Mucosa of descending colon (tissue), 3 donors: ENCODE measurements at regions not wholly inside any gene's neighbourhood (a gene's known extent, or its start where the extent isn't known, plus 50 kb on each side); places are given as distances from the start of the nearest gene placed in this dataset. TPM values are rescaled to one million over a fixed set of nuclear protein-coding genes. Genes with fewer than 3 reads are reported as not detected.

Experiments
- ATAC-seq: fragments of 200-7000 bp; cut with Tn5 transposase; one replicate; pipeline ENCODE4 v1.9.1; 2020; ENCODE audit warnings: mild to moderate bottlenecking, moderate library complexity
- DNase-seq, 3 donors: peaks; one replicate each; pipeline ENCODE4 v3.0.0-alpha.2; 2020
- H3K36me3 ChIP-seq: fragments of 200-600 bp; one replicate; pipeline ENCODE4 v1.8.0; 2021; ENCODE audit warnings: low read depth, mild to moderate bottlenecking
- H3K4me1 ChIP-seq: fragments of 200-600 bp; one replicate; pipeline ENCODE4 v1.8.0; 2021; ENCODE audit warnings: low read depth, mild to moderate bottlenecking
- H3K4me3 ChIP-seq: fragments of 200-600 bp; one replicate; pipeline ENCODE4 v1.8.0; 2021; ENCODE audit warnings: mild to moderate bottlenecking
- H3K9me3 ChIP-seq: fragments of 200-600 bp; one replicate; pipeline ENCODE4 v1.8.0; 2021; ENCODE audit warnings: mild to moderate bottlenecking
- intact Hi-C, 2 donors: fragments of 100-400 bp; cut with DNase I in 1 of 2; cut with micrococcal nuclease in 1 of 2; formaldehyde crosslinking; loops; one replicate each; pipeline versions ENCODE4 v1.11.0 to v1.11.1; 2022; cut with DNase I, micrococcal nuclease
- microRNA-seq: library from miRNA; unstranded; fragments of <30 nt; microRNA quantifications from one replicate; pipeline ENCODE4, GENCODE V29; 2019
- TF ChIP-seq, protein P1 (sequence below): fragments of 200-600 bp; IDR thresholded peaks from one replicate; pipeline ENCODE4 v1.8.0; 2022; ENCODE audit warnings: antibody characterized with exemption, mild to moderate bottlenecking
- donor health status: DM: no; HTN: no; CAD: no; lungs with moderate emphysema.
- donor health status: DM: no; HTN: no; CAD: no.
- donor health status: DM: no; HTN: yes; CAD: no.

DNA sequence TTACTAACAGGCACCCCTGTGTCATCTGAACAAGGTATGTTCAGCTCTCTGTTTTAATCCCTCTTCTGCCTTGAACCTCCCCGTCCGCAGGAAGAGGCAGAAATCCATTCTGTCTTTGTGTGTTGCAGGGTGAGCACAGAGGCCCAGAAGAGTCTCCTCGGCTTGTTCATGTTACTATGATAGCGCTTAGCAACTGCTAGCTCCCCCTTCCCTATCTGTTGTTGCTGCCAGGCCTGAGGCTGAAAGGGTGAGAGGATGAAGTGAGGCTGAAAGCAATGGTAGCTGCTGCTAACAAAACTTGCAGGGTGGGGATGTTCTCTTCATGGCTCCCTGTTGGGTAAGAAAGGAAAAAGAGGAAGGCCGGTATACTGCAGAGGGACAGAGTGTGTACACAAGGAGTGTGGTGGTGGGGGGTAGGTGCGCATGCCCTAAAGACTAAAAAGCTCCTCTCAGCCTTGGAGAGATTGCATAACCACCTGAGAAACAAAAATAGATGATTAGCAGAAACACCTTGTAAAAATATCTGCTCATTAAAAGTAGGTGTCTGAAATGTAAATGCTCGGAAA is 55.2 kb upstream of the CITED2 start:
- Histone ChIP-seq H3K9me3 (no peaks in the 10 kb centered on the region), H3K4me3 (no peak overlapping the region), H3K4me1 (peaks cover 3% of the 10 kb centered on the region), H3K36me3 (no peaks in the 10 kb centered on the region)
- ATAC-seq (no peak), DNase-seq (no peak)
- intact Hi-C loops: no loop called here
- TF ChIP-seq, protein P1, sequence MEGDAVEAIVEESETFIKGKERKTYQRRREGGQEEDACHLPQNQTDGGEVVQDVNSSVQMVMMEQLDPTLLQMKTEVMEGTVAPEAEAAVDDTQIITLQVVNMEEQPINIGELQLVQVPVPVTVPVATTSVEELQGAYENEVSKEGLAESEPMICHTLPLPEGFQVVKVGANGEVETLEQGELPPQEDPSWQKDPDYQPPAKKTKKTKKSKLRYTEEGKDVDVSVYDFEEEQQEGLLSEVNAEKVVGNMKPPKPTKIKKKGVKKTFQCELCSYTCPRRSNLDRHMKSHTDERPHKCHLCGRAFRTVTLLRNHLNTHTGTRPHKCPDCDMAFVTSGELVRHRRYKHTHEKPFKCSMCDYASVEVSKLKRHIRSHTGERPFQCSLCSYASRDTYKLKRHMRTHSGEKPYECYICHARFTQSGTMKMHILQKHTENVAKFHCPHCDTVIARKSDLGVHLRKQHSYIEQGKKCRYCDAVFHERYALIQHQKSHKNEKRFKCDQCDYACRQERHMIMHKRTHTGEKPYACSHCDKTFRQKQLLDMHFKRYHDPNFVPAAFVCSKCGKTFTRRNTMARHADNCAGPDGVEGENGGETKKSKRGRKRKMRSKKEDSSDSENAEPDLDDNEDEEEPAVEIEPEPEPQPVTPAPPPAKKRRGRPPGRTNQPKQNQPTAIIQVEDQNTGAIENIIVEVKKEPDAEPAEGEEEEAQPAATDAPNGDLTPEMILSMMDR: no peak

DNA sequence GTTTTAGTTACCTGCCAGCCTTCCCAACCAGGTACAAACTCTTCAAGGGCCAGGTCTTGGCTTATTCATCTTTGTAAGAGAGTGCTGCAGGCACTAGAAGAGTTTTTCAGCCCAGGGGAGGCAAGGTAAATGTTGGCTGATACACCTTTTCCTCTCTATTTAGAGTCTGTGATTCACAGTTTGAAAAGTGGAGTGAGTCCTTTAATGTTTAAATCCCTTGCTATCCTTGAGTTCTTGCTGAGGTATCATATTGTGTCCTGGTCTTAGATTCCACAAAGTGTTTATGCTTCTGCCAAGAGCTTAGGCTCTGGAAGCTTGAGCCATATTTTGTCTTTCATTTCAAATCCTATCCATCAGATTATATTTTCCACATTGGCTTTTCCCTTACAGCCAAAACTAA is 52.8 kb upstream of the CITED2 start:
- H3K9me3 ChIP-seq: no peaks in the 10 kb centered on the region
- intact Hi-C loops: no loop called here
- no peaks in the 10 kb centered on the region for H3K36me3 ChIP-seq
- ATAC-seq (no peak), DNase-seq (no peak)
- TF ChIP-seq, protein P1: no peak
- no peaks in the 10 kb centered on the region for H3K4me1 ChIP-seq
- H3K4me3 ChIP-seq: no peak overlapping the region

DNA sequence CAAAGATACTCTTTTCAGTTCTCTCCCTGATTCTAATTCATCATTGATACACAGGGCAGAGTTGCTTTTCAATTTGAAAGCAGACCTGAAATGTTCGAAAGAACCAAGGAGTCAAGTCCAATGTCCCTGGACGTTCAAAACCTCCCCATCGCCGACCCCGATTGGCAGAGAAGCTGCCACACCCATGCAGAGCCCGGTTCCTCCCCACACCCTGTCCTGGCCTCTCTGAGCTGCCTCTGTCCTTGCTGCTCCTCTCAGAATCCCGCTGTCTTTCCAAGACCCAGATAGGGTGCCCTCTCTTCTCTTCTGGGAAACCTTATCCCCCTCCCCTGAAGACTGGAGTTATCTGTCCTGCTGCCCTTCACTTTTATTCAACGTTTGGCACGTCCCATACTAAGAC is 52.3 kb upstream of the CITED2 start:
- ATAC-seq (no peak), DNase-seq (no peak)
- H3K9me3 ChIP-seq: no peaks in the 10 kb centered on the region
- no peaks in the 10 kb centered on the region for H3K36me3 ChIP-seq
- no peaks in the 10 kb centered on the region for H3K4me1 ChIP-seq
- no peak overlapping the region for H3K4me3 ChIP-seq
- TF ChIP-seq, protein P1: no peak
- intact Hi-C loops: no loop called here

DNA sequence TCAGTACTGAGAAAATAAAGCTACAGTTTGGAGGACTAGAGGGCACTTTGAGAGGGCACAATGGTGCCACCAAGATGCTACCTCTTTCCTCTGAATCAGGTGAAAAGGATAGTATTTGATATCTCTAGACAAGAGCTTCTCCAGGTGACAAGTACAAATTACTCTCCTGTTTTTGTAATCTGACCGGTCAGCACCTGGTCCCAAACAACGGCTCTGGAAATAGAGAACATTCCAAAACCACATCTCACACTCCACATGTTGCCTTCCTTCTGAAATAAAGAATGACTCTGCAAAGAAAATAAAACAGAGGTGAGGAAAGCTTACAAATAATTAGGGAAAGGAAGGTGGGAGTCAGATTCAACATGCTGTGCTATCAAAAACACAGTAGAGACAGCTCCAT is 51.3 kb upstream of the CITED2 start:
- no peaks in the 10 kb centered on the region for H3K36me3 ChIP-seq
- intact Hi-C loops: no loop called here
- ATAC-seq: no peak
- H3K4me1 ChIP-seq: no peaks in the 10 kb centered on the region
- TF ChIP-seq, protein P1: no peak
- DNase-seq: no peak
- H3K4me3 ChIP-seq: no peak overlapping the region
- H3K9me3 ChIP-seq: no peaks in the 10 kb centered on the region

DNA sequence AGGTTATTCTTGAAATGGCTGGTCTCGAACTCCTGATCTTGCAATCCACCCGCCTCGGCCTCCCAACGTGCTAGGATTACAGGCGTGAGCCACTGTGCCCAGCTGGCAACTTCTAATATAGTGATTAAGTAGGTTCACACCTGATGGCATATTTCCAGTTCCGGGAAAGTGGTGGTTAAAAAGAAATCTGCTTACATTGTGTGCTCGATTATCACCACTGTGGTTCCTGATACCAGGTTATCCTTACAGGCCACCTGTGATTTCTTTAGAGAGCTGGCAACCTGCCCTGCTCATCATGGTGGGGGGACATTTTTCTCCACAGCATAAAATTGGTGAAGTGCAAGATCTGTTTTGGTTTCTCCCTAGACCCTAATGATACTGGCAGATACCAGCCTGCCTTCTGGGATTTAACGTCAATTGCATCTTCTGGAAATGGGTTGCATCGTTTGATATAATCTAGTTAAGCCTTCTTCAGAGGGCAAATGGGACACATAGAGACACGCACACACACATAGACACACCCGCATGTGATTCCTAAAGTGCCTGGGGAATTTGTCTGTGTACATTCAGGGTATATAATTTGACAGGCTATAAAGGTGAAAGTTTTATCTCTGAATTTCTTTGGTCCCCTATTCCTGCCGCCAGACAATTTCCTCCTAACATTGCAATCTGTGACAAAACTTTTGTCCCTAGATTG is 49.7 kb upstream of the CITED2 start:
- DNase-seq (no peak), ATAC-seq (no peak)
- intact Hi-C loops: no loop called here
- Histone ChIP-seq H3K9me3 (no peaks in the 10 kb centered on the region), H3K36me3 (no peaks in the 10 kb centered on the region), H3K4me1 (no peaks in the 10 kb centered on the region), H3K4me3 (no peak overlapping the region)
- TF ChIP-seq, protein P1: no peak

Small RNA genes in the stretch of these regions (microRNA-seq; reads per million reads assigned to microRNA genes)
- gene MIR3668 (not detected), gene MIR4465 (not detected)
